DOHH2 (cell line): ENCODE measurements at regions not wholly inside any gene's neighbourhood (a gene's known extent, or its start where the extent isn't known, plus 50 kb on each side); places are given as distances from the start of the nearest gene placed in this dataset.

ENCODE experiments used
- EZH2phosphoT487 ChIP-seq: fragments of 200-600 bp; sonication (generic); IDR thresholded peaks from 2 replicates; pipeline ENCODE4 v1.6.1; 2017; ENCODE audit warnings: borderline replicate concordance, mild to moderate bottlenecking, antibody characterized with exemption, low read length, moderate library complexity, mixed read lengths
- TF ChIP-seq, protein P1 (sequence below): fragments of 200-600 bp; sonication (generic); IDR thresholded peaks from one replicate; pipeline ENCODE4 v1.5.1; 2014; ENCODE audit warnings: antibody characterized with exemption, mild to moderate bottlenecking, low read depth, low read length; ENCODE audit not compliant: poor library complexity, severe bottlenecking

DNA sequence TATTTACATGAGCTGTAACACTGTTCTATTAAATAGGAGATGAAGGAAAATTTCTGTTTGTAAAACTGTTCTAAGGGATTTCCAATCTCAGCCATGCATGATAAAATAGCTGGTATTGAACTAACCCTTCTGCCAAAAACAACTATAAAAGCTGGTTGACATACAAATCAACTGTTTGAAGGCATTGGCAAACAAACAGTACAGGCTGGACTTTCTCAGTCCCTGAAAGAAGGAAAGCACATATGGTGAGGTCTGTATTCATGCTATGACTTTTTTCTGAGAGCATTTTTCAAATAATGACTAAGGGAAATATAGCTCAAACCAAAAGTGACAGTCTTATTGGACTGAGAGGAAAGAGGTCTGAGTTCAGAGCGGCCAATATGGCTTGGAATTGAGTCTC, 117.0 kb upstream of the CCDC54 start:
- TF ChIP-seq, protein P1, sequence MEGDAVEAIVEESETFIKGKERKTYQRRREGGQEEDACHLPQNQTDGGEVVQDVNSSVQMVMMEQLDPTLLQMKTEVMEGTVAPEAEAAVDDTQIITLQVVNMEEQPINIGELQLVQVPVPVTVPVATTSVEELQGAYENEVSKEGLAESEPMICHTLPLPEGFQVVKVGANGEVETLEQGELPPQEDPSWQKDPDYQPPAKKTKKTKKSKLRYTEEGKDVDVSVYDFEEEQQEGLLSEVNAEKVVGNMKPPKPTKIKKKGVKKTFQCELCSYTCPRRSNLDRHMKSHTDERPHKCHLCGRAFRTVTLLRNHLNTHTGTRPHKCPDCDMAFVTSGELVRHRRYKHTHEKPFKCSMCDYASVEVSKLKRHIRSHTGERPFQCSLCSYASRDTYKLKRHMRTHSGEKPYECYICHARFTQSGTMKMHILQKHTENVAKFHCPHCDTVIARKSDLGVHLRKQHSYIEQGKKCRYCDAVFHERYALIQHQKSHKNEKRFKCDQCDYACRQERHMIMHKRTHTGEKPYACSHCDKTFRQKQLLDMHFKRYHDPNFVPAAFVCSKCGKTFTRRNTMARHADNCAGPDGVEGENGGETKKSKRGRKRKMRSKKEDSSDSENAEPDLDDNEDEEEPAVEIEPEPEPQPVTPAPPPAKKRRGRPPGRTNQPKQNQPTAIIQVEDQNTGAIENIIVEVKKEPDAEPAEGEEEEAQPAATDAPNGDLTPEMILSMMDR, result no peak
- TF ChIP-seq EZH2phosphoT487, result no peak
